GM21786 (cell line): ENCODE measurements at regions not wholly inside any gene's neighbourhood (a gene's known extent, or its start where the extent isn't known, plus 50 kb on each side); places are given as distances from the start of the nearest gene placed in this dataset.

ENCODE experiments used
- ATAC-seq: cut with Tn5 transposase; IDR thresholded peaks from one replicate; pipeline ENCODE4 v1.9.1; 2021; ENCODE audit not compliant: unreplicated experiment

GRCh38 chr4:189062047-189062820 lies 878.4 kb upstream of the FRG1 start:
- ATAC-seq = no peak

GRCh38 chr4:189069772-189070171 lies 870.9 kb upstream of the FRG1 start:
- ATAC-seq = no peak

GRCh38 chr4:189071241-189071640 lies 869.4 kb upstream of the FRG1 start:
- ATAC-seq = no peak

GRCh38 chr4:189073739-189074138 lies 866.9 kb upstream of the FRG1 start:
- no peak for ATAC-seq

- ATAC-seq = no peak
Measured at GRCh38 chr4:189081826-189082225, 858.8 kb upstream of the FRG1 start.

GRCh38 chr4:189083769-189084168 lies 856.9 kb upstream of the FRG1 start:
- ATAC-seq = no peak

GRCh38 chr4:189084671-189085070 lies 856.0 kb upstream of the FRG1 start:
- ATAC-seq = no peak

GRCh38 chr4:189087971-189088370 lies 852.7 kb upstream of the FRG1 start:
- no peak for ATAC-seq

- ATAC-seq = no peak
Measured at GRCh38 chr4:189088780-189089179, 851.9 kb upstream of the FRG1 start.

GRCh38 chr4:189090174-189090814 lies 850.4 kb upstream of the FRG1 start:
- no peak for ATAC-seq

- no peak for ATAC-seq
Measured at GRCh38 chr4:189092581-189092980, 848.1 kb upstream of the FRG1 start.

GRCh38 chr4:189096108-189096507 lies 844.6 kb upstream of the FRG1 start:
- no peak for ATAC-seq

- ATAC-seq = no peak
Measured at GRCh38 chr4:189096717-189097116, 844.0 kb upstream of the FRG1 start.

- ATAC-seq = no peak
Measured at GRCh38 chr4:189098932-189099696, 841.6 kb upstream of the FRG1 start.

- no peak for ATAC-seq
Measured at GRCh38 chr4:189113389-189113888, 827.2 kb upstream of the FRG1 start.

- no peak for ATAC-seq
Measured at GRCh38 chr4:189117426-189117825, 823.2 kb upstream of the FRG1 start.

- ATAC-seq = no peak
Measured at GRCh38 chr4:189121336-189121735, 819.3 kb upstream of the FRG1 start.

- ATAC-seq = no peak
Measured at GRCh38 chr4:189124149-189124758, 816.4 kb upstream of the FRG1 start.

- no peak for ATAC-seq
Measured at GRCh38 chr4:189124791-189125190, 815.9 kb upstream of the FRG1 start.

- ATAC-seq = no peak
Measured at GRCh38 chr4:189126040-189126439, 814.6 kb upstream of the FRG1 start.

- no peak for ATAC-seq
Measured at GRCh38 chr4:189128341-189128740, 812.3 kb upstream of the FRG1 start.
